Suprapubic skin (tissue), 3 donors: ENCODE measurements at regions not wholly inside any gene's neighbourhood (a gene's known extent, or its start where the extent isn't known, plus 50 kb on each side); places are given as distances from the start of the nearest gene placed in this dataset.

Experiments used
- POLR2A ChIP-seq, 2 donors: fragments of 450-650 bp; IDR thresholded peaks; one replicate each; pipeline ENCODE4 v1.6.1; 2017; ENCODE audit warnings: antibody characterized with exemption in 2 of 2, mild to moderate bottlenecking in 2 of 2, moderate library complexity in 2 of 2
- TF ChIP-seq, protein P1 (sequence below), 2 donors: fragments of 200-600 bp in 1 of 2; fragments of 450-650 bp in 1 of 2; sonication (generic) in 1 of 2; IDR thresholded peaks; one replicate each; pipeline ENCODE4 v1.5.1; 2016 to 2019; ENCODE audit warnings: antibody characterized with exemption in 2 of 2, mild to moderate bottlenecking in 1 of 2, moderate library complexity in 1 of 2

DNA sequence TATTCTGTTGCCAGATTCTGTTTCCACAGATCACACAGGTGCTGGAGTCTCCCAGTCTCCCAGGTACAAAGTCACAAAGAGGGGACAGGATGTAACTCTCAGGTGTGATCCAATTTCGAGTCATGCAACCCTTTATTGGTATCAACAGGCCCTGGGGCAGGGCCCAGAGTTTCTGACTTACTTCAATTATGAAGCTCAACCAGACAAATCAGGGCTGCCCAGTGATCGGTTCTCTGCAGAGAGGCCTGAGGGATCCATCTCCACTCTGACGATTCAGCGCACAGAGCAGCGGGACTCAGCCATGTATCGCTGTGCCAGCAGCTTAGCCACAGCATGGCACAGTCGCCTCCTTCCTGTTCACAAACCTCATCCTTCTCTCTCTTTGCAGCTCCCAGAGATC, 237.5 kb upstream of the PRSS1 start:
- TF ChIP-seq, protein P1, sequence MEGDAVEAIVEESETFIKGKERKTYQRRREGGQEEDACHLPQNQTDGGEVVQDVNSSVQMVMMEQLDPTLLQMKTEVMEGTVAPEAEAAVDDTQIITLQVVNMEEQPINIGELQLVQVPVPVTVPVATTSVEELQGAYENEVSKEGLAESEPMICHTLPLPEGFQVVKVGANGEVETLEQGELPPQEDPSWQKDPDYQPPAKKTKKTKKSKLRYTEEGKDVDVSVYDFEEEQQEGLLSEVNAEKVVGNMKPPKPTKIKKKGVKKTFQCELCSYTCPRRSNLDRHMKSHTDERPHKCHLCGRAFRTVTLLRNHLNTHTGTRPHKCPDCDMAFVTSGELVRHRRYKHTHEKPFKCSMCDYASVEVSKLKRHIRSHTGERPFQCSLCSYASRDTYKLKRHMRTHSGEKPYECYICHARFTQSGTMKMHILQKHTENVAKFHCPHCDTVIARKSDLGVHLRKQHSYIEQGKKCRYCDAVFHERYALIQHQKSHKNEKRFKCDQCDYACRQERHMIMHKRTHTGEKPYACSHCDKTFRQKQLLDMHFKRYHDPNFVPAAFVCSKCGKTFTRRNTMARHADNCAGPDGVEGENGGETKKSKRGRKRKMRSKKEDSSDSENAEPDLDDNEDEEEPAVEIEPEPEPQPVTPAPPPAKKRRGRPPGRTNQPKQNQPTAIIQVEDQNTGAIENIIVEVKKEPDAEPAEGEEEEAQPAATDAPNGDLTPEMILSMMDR (IDR thresholded peaks at IDR 0.05) = no peak
- TF ChIP-seq POLR2A (IDR thresholded peaks at IDR 0.05) = no peak
